H1 (cell line): ENCODE measurements at regions not wholly inside any gene's neighbourhood (a gene's known extent, or its start where the extent isn't known, plus 50 kb on each side); places are given as distances from the start of the nearest gene placed in this dataset.

Experiments
- CTCF ChIA-PET: fragments of 300-600 bp; sonication (Branson Sonifier 250); formaldehyde crosslinking; loops from one replicate; lab custom pipeline; 2021; ENCODE audit not compliant: partially characterized antibody; lab: Charles Lee
- POLR2A ChIA-PET: fragments of 300-600 bp; sonication (Branson Sonifier 250); formaldehyde crosslinking; loops from one replicate; lab custom pipeline; 2021; ENCODE audit warnings: inconsistent platforms; ENCODE audit not compliant: partially characterized antibody; lab: Charles Lee
- DNase-seq, 2 experiments: peaks; one replicate each; pipeline versions ENCODE4 v3.0.0 to v3.0.0-alpha.2; 2010 to 2022; ENCODE audit warnings: low spot score in 2 of 2, low read depth in 1 of 2, mixed read lengths in 1 of 2
- FAIRE-seq: peaks from 2 replicates; lab custom pipeline; 2011; peaks lifted over from hg19 to GRCh38; lab: Jason Lieb, UNC
- H2AFZ ChIP-seq: 2 replicates; pipeline ENCODE4 v1.8.1; 2012; ENCODE audit warnings: low read length, inconsistent platforms
- H2AK5ac ChIP-seq: 2 replicates; pipeline ENCODE4 v1.6.1; 2013; ENCODE audit warnings: low read depth, low read length
- H2BK120ac ChIP-seq: replicated peaks from 2 replicates; pipeline ENCODE3; 2013; ENCODE audit warnings: low read depth, low read length, inconsistent platforms
- H2BK12ac ChIP-seq: 2 replicates; pipeline ENCODE4 v1.6.1; 2013; ENCODE audit warnings: low read depth, low read length
- H2BK15ac ChIP-seq: 2 replicates; pipeline ENCODE4 v1.6.1; 2013; ENCODE audit warnings: low read length
- H2BK20ac ChIP-seq: 2 replicates; pipeline ENCODE4 v1.6.1; 2013; ENCODE audit warnings: low read length
- H2BK5ac ChIP-seq: 2 replicates; pipeline ENCODE4 v1.6.1; 2013; ENCODE audit warnings: low read depth, low read length
- H3K14ac ChIP-seq: 2 replicates; pipeline ENCODE4 v1.6.1; 2013; ENCODE audit warnings: inconsistent platforms; ENCODE audit not compliant: insufficient read length
- H3K18ac ChIP-seq: 2 replicates; pipeline ENCODE4 v1.6.1; 2013; ENCODE audit warnings: low read length; ENCODE audit errors: extremely low read depth
- H3K23ac ChIP-seq: 2 replicates; pipeline ENCODE4 v1.6.1; 2013; ENCODE audit warnings: inconsistent platforms; ENCODE audit not compliant: insufficient read length
- H3K23me2 ChIP-seq: 2 replicates; pipeline ENCODE4 v1.6.1; 2013; ENCODE audit warnings: low read depth, low read length
- H3K27ac ChIP-seq: 2 replicates; pipeline ENCODE4 v1.6.1; 2011; ENCODE audit warnings: low read depth, low read length, inconsistent platforms
- H3K27me3 ChIP-seq, 4 experiments: replicated peaks in 1 of 4; 1 replicate in 1 of 4; 2 replicates in 3 of 4; pipeline versions ENCODE4 v1.6.1 to v1.8.1; 2011 to 2013; ENCODE audit warnings: low read length in 3 of 4, mild to moderate bottlenecking in 3 of 4, inconsistent platforms in 2 of 4, mixed read lengths in 2 of 4, moderate library complexity in 1 of 4; ENCODE audit not compliant: control insufficient read depth in 3 of 4, insufficient read depth in 3 of 4; ENCODE audit errors: extremely low read depth in 1 of 4
- H3K36me3 ChIP-seq, 4 experiments: 2 replicates each; pipeline versions ENCODE4 v1.6.1 to v1.8.1; 2011 to 2013; ENCODE audit warnings: mild to moderate bottlenecking in 4 of 4, low read length in 3 of 4, moderate library complexity in 2 of 4, control low read depth in 1 of 4, inconsistent platforms in 1 of 4; ENCODE audit not compliant: insufficient read depth in 4 of 4, control insufficient read depth in 2 of 4
- H3K4ac ChIP-seq: replicated peaks from 2 replicates; pipeline ENCODE3; 2013; ENCODE audit warnings: low read length, low read depth, mixed read lengths, inconsistent platforms; ENCODE audit not compliant: insufficient read length
- H3K4me1 ChIP-seq, 4 experiments: replicated peaks in 1 of 4; 1 replicate in 1 of 4; 2 replicates in 3 of 4; pipeline versions ENCODE4 v1.6.1 to v1.8.1; 2011 to 2013; ENCODE audit warnings: low read length in 3 of 4, inconsistent platforms in 2 of 4, mixed read lengths in 1 of 4; ENCODE audit not compliant: insufficient read depth in 4 of 4, control insufficient read depth in 3 of 4
- H3K4me2 ChIP-seq, 2 experiments: 2 replicates each; pipeline versions ENCODE4 v1.6.1 to v1.8.1; 2011 to 2013; ENCODE audit warnings: low read depth in 2 of 2, low read length in 2 of 2, control low read depth in 1 of 2, inconsistent platforms in 1 of 2, mild to moderate bottlenecking in 1 of 2; ENCODE audit not compliant: insufficient read depth in 1 of 2
- H3K4me3 ChIP-seq, 4 experiments: fragments of 200-600, 300-600 bp in 1 of 4; sonication (generic), shearing (Covaris generic), sonication (Bioruptor Twin) in 1 of 4; 2 replicates each; pipeline versions ENCODE4 v1.5.1 to v1.8.1; 2011 to 2016; ENCODE audit warnings: low read length in 4 of 4, low read depth in 3 of 4, control low read depth in 2 of 4, inconsistent platforms in 2 of 4, mild to moderate bottlenecking in 2 of 4, mixed read lengths in 1 of 4, moderate library complexity in 1 of 4; ENCODE audit not compliant: insufficient read depth in 2 of 4; ENCODE audit errors: extremely low read depth in 1 of 4
- H3K56ac ChIP-seq: replicated peaks from 2 replicates; pipeline ENCODE3; 2013; ENCODE audit warnings: low read depth, mild to moderate bottlenecking, mixed read lengths, low read length, inconsistent platforms; ENCODE audit not compliant: insufficient read length
- H3K79me1 ChIP-seq: 2 replicates; pipeline ENCODE4 v1.6.1; 2013; ENCODE audit warnings: low read depth, low read length, control low read depth
- H3K79me2 ChIP-seq, 2 experiments: 2 replicates each; pipeline versions ENCODE4 v1.6.1 to v1.8.1; 2012 to 2013; ENCODE audit warnings: low read length in 2 of 2, mild to moderate bottlenecking in 2 of 2, inconsistent platforms in 1 of 2; ENCODE audit not compliant: insufficient read depth in 2 of 2, control insufficient read depth in 1 of 2
- H3K9ac ChIP-seq, 4 experiments: replicated peaks in 1 of 4; 1 replicate in 1 of 4; 2 replicates in 3 of 4; pipeline versions ENCODE4 v1.6.1 to v1.8.1; 2011 to 2013; ENCODE audit warnings: low read depth in 3 of 4, low read length in 3 of 4, control low read depth in 2 of 4, mild to moderate bottlenecking in 2 of 4, moderate library complexity in 2 of 4, inconsistent platforms in 1 of 4; ENCODE audit errors: extremely low read depth in 1 of 4
- H3K9me3 ChIP-seq, 2 experiments: 2 replicates each; pipeline versions ENCODE4 v1.6.1 to v1.8.1; 2012 to 2013; ENCODE audit warnings: mild to moderate bottlenecking in 2 of 2, moderate library complexity in 2 of 2, control low read depth in 1 of 2, inconsistent platforms in 1 of 2, low read depth in 1 of 2, low read length in 1 of 2, mixed read lengths in 1 of 2; ENCODE audit not compliant: insufficient read depth in 2 of 2
- H4K20me1 ChIP-seq, 2 experiments: replicated peaks in 1 of 2; 2 replicates each; pipeline versions ENCODE3 to v1.8.1; 2011 to 2013; ENCODE audit warnings: inconsistent platforms in 2 of 2, low read length in 2 of 2, mild to moderate bottlenecking in 1 of 2; ENCODE audit not compliant: insufficient read depth in 2 of 2, control insufficient read depth in 1 of 2
- H4K5ac ChIP-seq: 2 replicates; pipeline ENCODE4 v1.6.1; 2013; ENCODE audit warnings: low read length, low read depth, mixed read lengths, inconsistent platforms; ENCODE audit not compliant: insufficient read length
- H4K8ac ChIP-seq: 2 replicates; pipeline ENCODE4 v1.8.0; 2013; ENCODE audit warnings: mild to moderate bottlenecking, moderate library complexity, low read length, inconsistent platforms; ENCODE audit not compliant: insufficient read depth; ENCODE audit errors: extremely low read depth
- H4K91ac ChIP-seq: replicated peaks from 2 replicates; pipeline ENCODE3; 2013; ENCODE audit warnings: low read length, mixed read lengths, inconsistent platforms; ENCODE audit not compliant: insufficient read length
- ASH2L ChIP-seq: fragments of 200-600, 300-600 bp; sonication (generic); IDR thresholded peaks from one replicate; pipeline ENCODE4 v1.7.1; 2017; ENCODE audit warnings: low read length
- BRCA1 ChIP-seq: IDR thresholded peaks from 2 replicates; pipeline ENCODE4 v1.6.1; 2012; ENCODE audit warnings: low read depth, low read length, improper control_type of control experiment
- CBX8 ChIP-seq: fragments of 300-800, 300-1000 bp; sonication (generic); IDR thresholded peaks from 2 replicates; pipeline ENCODE4 v1.7.1; 2016; ENCODE audit warnings: low read depth, low read length, borderline replicate concordance
- GTF2F1 ChIP-seq: IDR thresholded peaks from 2 replicates; pipeline ENCODE4 v1.6.1; 2012; ENCODE audit warnings: low read depth, low read length, improper control_type of control experiment, borderline replicate concordance
- HDAC2 ChIP-seq, 2 experiments: fragments of 300-600 bp in 1 of 2; sonication (generic) in 1 of 2; IDR thresholded peaks; 2 replicates each; pipeline ENCODE4 v1.6.1; 2011 to 2012; ENCODE audit warnings: low read depth in 2 of 2, low read length in 2 of 2, mild to moderate bottlenecking in 2 of 2, moderate library complexity in 2 of 2, borderline replicate concordance in 1 of 2, inconsistent platforms in 1 of 2
- KDM4A ChIP-seq: IDR thresholded peaks from one replicate; pipeline ENCODE4 v1.7.1; 2012; ENCODE audit warnings: low read depth, mild to moderate bottlenecking, moderate library complexity, low read length, inconsistent platforms; ENCODE audit not compliant: severe bottlenecking
- KDM5A ChIP-seq: fragments of 200-600 bp; IDR thresholded peaks from 2 replicates; pipeline ENCODE4 v1.7.1; 2012; ENCODE audit warnings: mild to moderate bottlenecking, low read length, inconsistent platforms, mixed read lengths
- MAFK ChIP-seq: IDR thresholded peaks from 2 replicates; pipeline ENCODE4 v1.6.1; 2012; ENCODE audit warnings: low read depth, mild to moderate bottlenecking, improper control_type of control experiment, low read length
- SIN3A ChIP-seq, 2 experiments: IDR thresholded peaks in 1 of 2; conservative IDR thresholded peaks in 1 of 2; 2 replicates each; pipeline ENCODE4 v1.6.1; 2011 to 2012; ENCODE audit warnings: low read length in 2 of 2, improper control_type of control experiment in 1 of 2, low read depth in 1 of 2, mild to moderate bottlenecking in 1 of 2
- SIX5 ChIP-seq: IDR thresholded peaks from 2 replicates; pipeline ENCODE4 v1.6.1; 2011; ENCODE audit warnings: mild to moderate bottlenecking, low read depth, low read length
- SP1 ChIP-seq: IDR thresholded peaks from 2 replicates; pipeline ENCODE4 v1.6.1; 2011; ENCODE audit warnings: low read depth, low read length
- SP4 ChIP-seq: IDR thresholded peaks from 2 replicates; pipeline ENCODE4 v1.6.1; 2012; ENCODE audit warnings: low read length, inconsistent platforms
- TAF1 ChIP-seq: IDR thresholded peaks from 2 replicates; pipeline ENCODE4 v1.6.1; 2011; ENCODE audit warnings: mild to moderate bottlenecking, low read depth, low read length
- TAF7 ChIP-seq: optimal IDR thresholded peaks from 2 replicates; pipeline ENCODE3; 2011; ENCODE audit warnings: low read depth, mild to moderate bottlenecking, inconsistent platforms, low read length, moderate library complexity, borderline replicate concordance
- YY1 ChIP-seq: IDR thresholded peaks from 2 replicates; pipeline ENCODE4 v1.6.1; 2011; ENCODE audit warnings: low read depth, mild to moderate bottlenecking, low read length
- WGBS, 2 experiments: shearing (Covaris generic) in 1 of 2; methylation state at CpG; one replicate each; pipeline versions ENCODE4 v1.1.6 to v1.1.7; 2013 to 2015; ENCODE audit warnings: low lambda C conversion rate in 2 of 2, mixed read lengths in 2 of 2, inconsistent platforms in 1 of 2, low coverage in 1 of 2, missing lambda C conversion rate in 1 of 2; ENCODE audit not compliant: insufficient replicate concordance in 2 of 2, insufficient coverage in 1 of 2, insufficient read length in 1 of 2; ENCODE audit errors: extremely low coverage in 1 of 2, missing lambda C conversion rate in 1 of 2; 5-methylcytosine and 5-hydroxymethylcytosine counted together

DNA sequence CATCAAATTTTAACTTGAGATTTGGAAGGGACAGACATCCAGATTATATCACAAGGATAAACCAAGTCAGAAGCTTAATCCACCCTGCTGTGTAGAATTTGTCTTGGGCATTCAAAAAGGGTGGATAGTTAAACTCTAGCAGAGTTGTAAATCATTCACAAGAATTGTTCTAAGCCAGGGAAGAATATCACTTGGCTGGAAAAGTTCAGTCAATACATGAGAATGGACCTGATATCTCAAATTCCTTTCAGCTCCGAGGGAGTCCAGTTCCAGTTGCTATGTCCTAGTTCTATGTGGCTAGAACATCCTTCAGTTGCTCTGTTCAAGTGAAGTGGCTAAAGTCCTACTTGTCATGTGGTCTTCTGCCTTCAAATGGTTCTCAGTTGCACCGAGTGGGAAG lies 351.8 kb upstream of the JARID2 start:
- Histone ChIP-seq H2BK120ac (no peak overlapping the region), H2BK15ac (no peak overlapping the region), H4K20me1 (no peaks in the 10 kb centered on the region), H3K36me3 (peaks cover 0 to 3% (median 1%) of the 10 kb centered on the region in 4 experiments; a peak in 1 of 8 replicates), H2BK12ac (no peak overlapping the region), H3K27ac (no peak overlapping the region), H3K23me2 (no peaks in the 10 kb centered on the region), H3K79me2 (peaks cover 3% of the 10 kb centered on the region in 2 experiments; a peak in 2 of 4 replicates), H3K4me2 (no peak overlapping the region), H3K18ac (no peak overlapping the region), H4K91ac (no peak overlapping the region), H3K23ac (no peak overlapping the region), H3K14ac (no peak overlapping the region), H3K4me3 (no peak overlapping the region; a peak in 1 of 8 replicates), H3K4ac (no peak overlapping the region), H2AK5ac (no peak overlapping the region), H3K4me1 (no peaks in the 10 kb centered on the region), H2BK20ac (no peak overlapping the region), H3K9me3 (peaks cover 17 to 19% of the 10 kb centered on the region in 2 experiments), H3K79me1 (peaks cover 8% of the 10 kb centered on the region), H3K9ac (no peak overlapping the region), H2AFZ (no peak overlapping the region), H4K5ac (no peak overlapping the region), H4K8ac (no peak overlapping the region), H3K56ac (no peak overlapping the region), H3K27me3 (no peaks in the 10 kb centered on the region), H2BK5ac (no peak overlapping the region)
- FAIRE-seq (no peak), DNase-seq (no peak)
- ChIA-PET POLR2A (interaction anchor here (1.7 kb wide), 1 partner anchor 10 kb away, joined by 4 read pairs; no protein-coding TSS in a partner anchor), CTCF (interaction anchor here (1.5 to 1.6 kb wide), 2 partner anchors 30 to 130 kb away, joined by 3 to 4 read pairs; no protein-coding TSS in a partner anchor)
- 97% methylated on average over 2 of the region's 2 CpGs; no CpG with 5 or more reads in 1 of the 2 experiments for WGBS, 2 experiments
- no peak for TF ChIP-seq MAFK
- TF ChIP-seq SIX5 = no peak
- no peak for TF ChIP-seq SP4
- no peak for TF ChIP-seq HDAC2 (IDR thresholded peaks at IDR 0.05; ENCODE audit: borderline replicate concordance in 1 of 2, low read depth in 2 of 2, low read length in 2 of 2)
- TF ChIP-seq SIN3A (conservative IDR thresholded peaks at IDR 0.05 in 1 of 2, IDR thresholded peaks at IDR 0.05 in 1 of 2; ENCODE audit: low read depth in 1 of 2, low read length in 2 of 2) = no peak
- TF ChIP-seq KDM4A = no peak
- TF ChIP-seq BRCA1 = no peak
- TF ChIP-seq GTF2F1 = no peak
- no peak for TF ChIP-seq SP1
- no peak for TF ChIP-seq KDM5A
- TF ChIP-seq ASH2L = no peak
- no peak for TF ChIP-seq TAF1
- no peak for TF ChIP-seq YY1
- TF ChIP-seq CBX8 = no peak
- no peak for TF ChIP-seq TAF7
